ENCODE measurements at regions not wholly inside any gene's neighbourhood (a gene's known extent, or its start where the extent isn't known, plus 50 kb on each side); places are given as distances from the start of the nearest gene placed in this dataset.
A peak's percentile ranks its signal among the peaks of the same experiment; 100 is the strongest.

DNA sequence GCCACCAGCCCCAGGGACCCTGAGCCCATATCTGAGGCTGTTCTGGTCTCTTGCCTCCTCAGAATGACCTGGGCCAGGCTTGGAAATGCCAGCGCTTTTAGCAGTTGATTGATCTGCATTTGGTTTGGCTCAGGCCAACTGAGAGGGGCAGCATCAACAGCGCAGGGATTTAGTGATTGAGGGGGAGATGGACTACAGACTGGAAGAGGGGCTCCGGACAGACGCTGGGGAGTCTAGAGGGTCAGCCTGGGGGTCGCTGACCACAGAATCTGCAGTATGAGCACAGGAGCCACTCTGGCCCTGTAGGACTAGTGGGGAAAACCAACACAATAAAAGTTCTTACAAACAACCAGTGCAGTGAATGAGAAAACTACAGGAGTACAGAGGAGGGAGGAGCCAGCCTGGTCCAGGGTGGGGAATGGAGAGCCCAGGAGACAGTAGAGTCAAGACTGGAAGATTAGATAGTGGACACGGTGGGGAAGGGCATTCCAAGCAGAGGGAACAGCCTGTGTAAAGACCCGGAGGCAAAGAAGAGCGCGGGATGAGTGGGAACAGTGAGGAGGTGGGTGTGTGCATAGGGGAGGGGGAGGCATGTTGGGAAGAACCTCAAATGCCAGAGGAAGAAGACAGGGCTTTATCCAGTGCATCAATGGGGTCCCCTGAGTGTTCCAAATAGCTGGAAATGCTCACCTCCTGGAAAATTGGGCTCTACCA, 128.9 kb downstream of the MRM1 start:
- no peak for DNase-seq

DNA sequence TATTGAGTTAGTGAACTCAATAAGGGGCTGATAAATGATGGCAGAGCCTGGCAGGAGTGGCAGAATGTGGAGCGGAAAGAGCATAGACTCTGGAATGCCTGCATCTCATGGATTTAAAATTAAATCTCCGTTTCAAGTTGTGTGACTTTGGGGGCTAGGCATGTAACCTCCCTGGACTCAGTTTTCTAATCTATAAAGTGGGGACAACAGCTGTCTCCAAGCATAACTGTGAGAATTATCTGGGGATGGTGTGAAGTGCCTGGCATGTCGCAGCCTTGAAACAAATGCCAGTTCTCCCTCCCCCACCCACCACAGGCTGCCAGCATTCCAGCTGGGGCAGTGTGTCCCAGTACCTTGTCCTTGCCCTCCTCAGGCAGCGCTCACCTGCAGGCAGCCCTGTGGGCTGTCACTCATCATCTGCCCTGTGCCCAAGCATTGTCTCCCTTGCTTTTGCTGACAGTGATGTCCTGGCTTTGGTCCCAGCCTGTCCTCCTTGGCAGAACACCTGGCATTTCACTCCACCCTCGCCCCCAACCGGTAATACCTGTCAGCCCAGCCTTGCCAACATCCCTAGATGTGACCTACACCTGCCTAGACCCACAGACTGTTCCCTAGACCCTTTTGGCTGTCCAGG, 129.6 kb downstream of the MRM1 start:
- DNase-seq = no peak

DNA sequence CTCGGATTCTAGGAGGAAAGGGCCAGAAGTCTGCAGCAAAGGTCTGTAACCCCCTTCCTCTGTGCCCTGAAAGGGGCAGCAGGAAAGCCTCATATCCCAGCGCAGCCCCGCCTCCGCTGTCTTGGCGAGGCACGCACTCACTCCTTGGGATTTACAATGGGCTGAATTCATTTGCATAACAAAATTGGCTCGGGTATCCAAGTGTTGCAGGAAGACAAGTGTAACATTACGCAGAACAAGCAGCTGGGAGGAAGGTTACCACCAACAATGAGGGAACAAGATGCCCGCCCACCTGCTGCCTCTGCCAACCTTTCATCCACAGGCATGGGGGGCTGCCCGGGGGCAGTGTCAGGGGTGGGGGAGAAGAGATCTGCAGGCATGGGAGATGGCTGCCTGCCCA, 130.4 kb downstream of the MRM1 start:
- no peak for DNase-seq

DNA sequence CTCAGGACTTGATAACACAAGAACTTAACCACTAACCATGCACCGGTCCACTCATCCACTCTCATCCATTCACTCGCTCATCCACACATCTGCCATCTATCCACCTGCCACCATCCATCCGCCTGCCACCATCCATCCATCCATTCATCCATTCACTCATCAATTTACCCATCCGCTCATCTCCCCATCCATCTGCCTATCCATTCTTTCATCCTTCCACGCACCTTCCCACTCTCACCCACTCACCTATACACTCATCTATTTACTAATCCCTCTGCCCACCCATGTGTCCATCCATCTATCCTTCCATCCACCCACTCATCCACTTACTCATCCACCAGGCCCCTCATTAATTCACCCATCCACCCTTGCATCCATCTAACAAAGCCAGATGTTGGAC, 131.0 kb downstream of the MRM1 start:
- no peak for DNase-seq

DNA sequence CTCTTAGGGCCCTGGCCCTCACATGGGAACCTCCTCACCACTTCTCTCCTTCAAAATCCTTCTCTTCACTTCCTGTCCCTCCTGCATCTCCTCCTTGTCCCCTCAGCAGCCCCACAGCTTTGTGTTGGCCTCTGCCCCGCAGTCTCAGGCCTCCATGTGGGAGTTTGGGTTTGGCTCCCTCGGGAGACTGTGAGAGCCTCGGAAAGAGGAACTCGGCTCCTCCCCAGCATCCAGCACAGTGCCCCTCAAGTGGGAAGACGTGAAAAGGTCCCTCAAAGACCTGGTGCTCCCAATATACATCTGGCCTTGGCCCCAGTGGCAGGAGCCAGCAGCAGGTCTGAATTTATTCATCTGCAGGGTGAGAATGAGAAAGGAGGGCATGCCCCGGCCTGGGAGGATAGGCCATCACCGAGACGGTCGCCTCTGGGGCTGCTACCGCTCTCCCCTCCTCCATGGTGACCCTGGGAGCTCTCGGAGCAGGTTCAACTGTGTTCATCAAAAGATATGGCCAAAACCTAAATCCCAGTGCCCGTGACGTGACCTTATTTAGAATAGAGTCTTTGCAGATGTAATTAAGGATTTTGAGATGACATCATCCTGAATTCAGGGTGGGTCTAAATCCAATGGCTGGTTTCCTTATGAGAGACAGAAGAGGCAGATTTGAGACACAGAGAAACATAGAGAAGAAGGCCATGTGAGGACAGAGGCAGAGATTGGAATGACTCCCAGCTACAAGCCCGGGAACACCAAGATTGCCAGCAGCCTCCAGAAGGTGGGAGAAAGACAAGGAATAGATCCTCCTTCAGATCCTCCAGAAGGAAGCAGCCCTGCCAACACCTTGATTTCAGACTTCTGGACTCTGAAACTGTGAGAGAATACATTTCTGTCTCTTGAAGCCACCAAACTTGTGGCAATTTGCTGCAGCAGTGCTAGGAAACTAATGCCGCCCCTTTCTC, 135.1 kb downstream of the MRM1 start:
- no peak for DNase-seq

DNA sequence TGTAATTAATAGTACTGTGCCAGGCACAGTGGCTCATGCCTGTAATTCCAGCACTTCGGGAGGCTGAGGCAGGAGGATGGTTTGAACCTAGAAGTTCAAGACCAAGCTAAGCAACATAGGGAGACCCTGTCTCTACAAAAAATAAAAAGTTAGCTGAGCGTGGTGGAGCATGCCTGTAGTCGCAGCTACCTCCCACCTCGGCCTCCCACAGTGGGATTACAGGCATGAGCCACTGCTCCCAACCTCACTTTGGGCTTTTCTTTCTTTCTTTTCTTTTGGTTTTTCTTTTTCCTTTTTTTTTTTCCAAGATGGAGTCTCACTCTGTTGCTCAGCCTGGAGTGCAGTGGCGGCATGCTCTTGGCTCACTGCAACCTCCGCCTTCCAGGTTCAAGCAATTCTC, 137.8 kb downstream of the MRM1 start:
- no peak for DNase-seq

DNA sequence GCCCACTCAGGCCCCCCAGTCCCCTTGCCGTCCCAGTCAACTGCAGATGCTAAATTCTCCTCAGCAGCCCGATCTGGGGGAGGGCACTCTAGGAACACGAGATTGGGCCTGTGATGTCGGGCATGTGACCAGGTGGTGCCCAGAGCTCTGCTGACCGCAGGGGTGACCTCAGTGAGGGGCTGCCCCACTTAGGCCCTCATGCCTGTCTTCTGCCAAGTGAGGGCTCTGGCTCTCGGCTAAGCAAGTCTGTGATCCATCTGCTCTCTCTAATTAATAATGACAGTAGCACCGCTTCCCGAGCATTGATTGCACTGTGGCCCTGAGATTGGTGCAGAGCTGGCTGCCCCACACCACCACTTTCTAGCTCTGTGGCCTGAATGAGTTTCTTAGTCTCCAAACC, 138.8 kb downstream of the MRM1 start:
- DNase-seq = no peak

DNA sequence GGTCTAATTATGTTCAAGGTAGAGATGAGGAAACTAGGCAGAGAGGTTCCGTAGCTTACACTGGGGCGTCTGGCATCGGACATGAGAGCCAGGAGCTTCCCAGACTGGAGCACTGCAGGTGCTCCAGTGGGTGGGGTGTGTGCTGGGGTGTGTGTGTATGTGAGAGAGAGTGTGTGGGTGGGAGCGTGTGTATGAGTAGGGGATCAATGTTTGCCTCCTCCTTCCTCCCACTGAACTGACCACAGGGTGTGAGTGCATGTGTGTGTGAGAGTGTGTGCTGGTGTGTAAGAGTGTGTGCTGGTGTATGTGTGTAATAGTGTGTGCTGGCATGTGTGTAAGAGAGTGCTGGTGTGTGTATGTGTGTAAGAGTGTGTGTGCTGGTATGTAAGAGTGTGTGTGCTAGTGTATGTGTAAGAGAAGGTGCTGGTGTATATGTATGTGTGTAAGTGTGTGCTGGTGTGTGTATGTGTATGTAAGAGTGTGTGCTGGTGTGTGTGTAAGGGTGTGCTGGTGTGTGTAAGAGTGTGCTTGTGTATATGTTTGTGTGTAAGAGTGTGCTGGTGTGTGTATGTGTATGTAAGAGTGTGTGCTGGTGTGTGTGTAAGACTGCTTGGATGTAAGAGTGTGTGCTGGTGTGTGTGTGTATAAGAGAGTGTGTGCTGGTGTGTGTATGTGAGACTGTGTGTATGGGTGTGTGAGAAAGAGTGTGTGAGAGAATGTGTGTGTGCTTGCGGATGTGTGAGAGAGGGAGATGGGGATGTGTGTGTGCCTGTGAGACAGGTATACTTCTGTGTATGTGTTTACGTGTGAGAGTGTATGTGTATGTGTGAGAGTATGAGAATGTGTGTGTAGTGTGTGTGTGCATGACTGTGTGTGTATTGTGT, 139.9 kb downstream of the MRM1 start:
- DNase-seq = no peak

DNA sequence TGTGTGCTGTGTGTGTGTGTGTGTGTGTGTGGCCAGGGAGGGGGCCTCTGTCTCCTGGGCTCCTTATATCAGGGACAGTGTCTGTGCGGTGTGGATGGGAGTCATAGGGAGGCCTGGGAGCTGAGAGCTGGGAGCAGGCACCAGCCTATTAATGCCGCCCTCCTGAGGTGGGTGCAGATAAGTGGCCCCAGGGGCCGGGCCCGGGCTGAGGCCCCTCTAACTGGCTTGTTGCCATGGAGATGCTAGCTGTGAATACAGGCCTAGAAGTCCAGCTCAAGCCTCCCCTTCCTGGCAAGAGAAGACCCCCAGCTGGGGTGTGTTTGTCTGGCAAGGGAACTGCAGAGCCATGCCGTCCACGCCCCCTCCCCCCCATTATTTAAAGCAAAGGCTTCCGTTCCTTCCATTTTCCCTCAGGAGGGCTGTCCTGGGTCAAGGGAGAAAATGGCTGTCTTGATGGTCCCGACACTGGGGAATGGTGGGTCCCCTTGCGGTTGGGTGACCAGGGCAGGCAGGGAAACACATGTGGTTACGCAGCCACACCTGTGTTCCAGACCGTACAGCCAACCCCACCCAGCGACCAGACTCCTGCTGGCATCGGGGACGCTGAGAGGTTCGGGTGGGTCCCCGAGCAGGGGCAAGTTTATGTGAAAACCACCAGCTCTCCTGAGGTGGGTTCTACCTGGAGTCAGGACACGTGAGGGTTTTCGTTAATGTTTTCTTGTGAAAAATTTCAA, 141.1 kb downstream of the MRM1 start:
- no peak for DNase-seq

DNA sequence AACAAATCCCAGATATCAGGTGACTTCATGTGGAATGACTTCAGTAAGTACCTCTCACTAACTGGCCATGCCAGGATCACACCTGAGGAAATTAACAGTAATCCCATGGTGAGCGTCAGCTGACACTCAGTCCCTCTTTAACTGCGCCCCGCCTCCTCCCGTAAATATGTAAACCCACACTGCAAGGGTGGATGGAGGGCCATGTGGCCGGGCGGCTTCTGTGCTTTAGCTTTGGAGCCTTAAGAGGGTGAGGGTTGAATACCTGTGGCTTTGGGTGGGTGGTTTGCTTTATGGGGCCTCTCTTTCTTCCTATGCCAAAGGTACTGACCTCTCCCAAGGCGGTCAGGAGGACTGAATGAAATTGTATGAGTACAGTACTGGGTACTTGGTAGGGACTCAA, 141.7 kb downstream of the MRM1 start:
- no peak for DNase-seq

DNA sequence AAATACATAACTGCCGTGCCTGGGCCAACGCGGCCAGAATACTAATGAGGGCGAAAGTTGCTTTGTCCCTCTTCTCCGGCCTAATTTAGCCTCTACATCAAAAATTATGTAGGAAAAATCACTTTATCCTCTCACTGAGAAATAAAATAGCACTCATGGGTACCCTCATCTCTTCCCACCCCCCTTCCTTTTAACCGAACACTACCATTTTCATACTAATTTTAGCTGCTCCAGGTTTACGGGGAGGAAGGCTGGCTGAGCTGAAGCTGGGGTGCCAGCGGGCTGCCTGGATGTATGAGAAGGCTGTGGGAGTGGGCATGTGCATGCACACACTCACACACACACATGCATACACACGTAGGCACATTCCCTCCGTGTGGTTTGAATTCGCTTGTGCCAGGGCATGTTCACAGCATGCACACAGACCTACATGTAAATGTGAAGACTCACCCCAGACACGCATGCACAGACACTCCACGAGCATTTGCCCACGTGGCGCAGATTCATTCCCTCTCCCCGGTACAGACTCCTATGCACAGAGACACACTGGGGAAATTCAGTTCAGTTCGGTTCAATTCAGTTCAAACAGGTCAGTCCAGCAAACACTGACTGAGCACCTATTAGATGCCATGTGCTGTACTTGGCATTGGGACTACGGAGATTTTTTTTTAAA, 145.1 kb downstream of the MRM1 start:
- no peak for DNase-seq

DNA sequence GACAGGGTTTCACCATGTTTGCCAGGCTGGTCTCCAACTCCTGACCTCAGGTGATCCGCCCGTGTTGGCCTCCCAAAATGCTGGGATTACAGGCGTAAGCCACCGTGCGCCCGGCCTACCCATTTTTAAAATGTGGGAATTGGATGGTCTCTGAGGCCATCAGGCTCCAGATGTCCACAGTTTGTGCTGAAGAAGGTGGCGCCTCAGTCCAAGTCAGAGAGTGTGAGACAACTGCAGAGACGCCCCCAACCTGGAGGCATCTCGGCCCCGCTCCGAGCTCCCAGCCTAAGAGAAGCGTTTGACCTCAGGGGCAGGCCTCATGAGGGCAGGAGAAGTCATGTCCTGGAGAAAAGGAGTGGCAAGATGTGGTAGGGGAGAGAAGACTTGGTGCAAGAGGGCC, 146.5 kb downstream of the MRM1 start:
- DNase-seq = no peak

DNA sequence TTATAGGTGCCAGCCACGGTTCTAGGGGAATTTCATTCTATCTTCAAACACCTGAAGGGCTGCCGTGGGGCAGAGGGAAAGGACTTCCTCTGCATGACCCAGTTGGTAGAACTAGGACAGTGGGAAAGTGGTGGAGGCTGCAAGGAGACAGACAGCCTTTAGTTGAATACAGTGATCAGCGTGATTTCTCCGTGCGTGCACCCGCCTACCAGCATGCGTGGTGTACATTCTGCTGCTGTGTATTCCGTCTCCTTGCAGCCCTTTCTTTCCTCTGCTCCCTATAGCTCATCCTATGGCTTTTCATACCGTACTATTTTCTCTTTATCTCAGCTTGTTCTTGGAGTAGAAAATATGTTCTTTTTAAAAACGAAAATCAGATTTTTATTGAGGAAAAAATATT, 146.9 kb downstream of the MRM1 start:
- no peak for DNase-seq

DNA sequence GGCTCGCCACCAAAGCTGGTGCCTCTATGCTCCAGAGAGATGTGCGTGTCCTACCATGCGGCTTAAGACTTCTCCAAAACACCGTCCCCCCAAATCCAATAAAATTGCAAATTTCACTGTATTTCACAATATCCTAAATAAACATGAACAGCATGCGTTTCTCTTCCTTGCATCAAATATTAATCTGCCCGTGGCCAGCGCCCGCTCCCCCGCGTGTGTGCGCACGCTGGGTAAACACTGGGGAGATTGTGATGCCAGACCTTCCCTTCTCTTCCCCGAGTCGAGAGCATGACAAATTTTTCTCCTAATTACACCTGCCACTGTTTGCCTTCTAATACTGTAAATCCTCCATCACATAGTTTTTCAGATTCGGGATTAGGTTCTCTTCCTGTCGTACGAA, 148.1 kb downstream of the MRM1 start:
- no peak for DNase-seq

DNA sequence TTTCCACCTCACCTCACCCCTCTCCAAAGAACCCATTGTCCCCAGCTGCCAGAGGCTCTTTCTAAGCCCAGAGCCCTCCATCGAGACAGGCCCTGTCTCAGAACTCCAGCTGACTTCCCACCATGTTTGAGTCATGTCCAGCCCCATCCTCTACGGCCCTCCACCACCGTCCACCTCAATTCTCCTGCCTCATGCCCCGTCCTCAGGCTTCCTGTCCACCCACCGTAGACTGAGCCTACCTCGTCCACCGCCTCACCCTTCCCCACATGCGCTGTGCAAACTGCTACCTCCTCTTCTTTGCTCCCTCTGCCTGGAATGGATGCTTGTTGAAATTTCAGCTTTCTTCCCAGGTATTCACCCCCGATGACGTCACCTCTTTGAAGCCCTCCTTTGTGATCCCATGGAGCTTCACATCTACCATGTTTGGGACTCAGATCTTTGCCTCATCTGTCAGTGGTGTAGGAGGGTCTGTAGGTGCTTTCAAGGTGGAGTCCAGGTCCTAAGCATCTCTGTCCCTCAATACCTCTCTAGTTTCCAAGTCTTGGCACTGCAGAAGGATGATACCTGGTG, 149.0 kb downstream of the MRM1 start:
- no peak for DNase-seq

DNA sequence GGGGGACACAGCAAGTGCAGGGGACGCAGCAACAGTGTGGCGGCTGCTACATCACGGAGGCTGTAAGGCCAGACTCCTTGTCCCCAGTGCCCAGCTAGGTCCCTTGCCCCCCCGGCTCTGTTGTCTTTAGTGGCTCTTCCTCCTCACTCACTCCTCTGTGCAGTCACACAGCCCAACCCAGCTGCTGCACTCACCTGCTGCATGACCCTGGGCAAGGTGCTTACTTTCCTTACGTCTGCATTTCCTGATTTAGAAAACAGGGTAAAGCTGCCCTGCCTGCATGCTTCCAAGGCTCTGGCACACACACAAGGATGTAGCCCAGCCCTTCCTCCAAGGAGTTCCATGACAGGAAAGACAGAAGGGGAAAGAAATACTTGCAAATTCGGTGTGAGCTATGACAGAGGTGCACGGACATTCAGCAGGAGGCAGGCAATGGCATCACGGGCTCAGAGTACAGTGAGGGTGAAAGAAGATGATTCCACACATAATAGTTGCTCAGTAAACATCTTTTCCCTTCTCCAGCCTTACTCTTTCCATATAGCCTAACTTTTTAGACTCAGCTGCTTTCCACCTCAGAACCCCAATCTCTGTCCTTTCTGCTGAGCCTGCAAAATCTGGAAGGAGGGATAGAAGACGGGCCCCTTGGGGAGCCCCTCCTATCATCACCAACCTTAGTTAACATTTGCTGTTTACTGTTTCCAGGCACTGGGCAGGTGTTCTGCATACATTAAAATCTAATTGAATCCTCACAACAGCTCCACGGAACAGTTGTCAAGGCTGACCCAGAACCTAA, 150.9 kb downstream of the MRM1 start:
- no peak for DNase-seq

DNA sequence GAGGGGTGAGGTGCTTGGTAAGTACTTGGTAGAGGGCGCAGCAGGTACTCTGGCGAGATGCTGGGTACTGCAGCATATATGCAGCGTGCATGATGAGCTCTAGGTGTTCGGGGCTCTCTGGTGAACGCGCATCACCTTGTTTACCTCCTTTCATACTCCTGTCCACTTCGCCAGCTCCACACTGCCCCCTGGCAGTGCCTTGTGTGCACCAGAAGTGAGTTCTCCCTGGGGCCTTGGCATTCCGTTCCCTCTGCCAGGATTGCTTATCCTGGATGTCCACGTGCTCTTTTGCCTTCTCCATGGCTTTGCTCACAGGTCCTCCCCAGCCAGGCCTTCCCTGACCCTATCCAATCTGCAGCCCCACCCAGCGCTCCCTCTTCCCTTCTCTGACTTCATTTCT, 154.2 kb downstream of the MRM1 start:
- DNase-seq = peak in 1 of 2 experiments; percentile 18

DNA sequence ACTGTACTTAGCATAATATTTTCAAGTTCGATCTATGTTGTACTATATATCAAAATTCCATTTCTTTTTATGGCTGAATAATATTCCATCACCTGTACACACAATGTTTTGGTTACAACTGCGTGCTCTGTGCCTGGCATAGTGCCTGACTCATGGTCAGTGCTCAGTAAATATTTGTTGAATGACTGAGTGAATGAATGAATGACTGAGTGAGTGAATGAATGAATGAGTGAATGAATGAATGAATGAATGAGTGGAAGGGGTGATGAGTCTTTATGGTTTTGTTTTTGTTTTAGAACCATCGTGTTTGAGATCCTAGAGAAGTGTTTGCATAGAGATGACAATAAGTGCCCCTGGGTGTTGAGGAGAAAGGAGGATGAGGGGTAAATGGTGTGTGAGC, 155.3 kb downstream of the MRM1 start:
- no peak for DNase-seq

DNA sequence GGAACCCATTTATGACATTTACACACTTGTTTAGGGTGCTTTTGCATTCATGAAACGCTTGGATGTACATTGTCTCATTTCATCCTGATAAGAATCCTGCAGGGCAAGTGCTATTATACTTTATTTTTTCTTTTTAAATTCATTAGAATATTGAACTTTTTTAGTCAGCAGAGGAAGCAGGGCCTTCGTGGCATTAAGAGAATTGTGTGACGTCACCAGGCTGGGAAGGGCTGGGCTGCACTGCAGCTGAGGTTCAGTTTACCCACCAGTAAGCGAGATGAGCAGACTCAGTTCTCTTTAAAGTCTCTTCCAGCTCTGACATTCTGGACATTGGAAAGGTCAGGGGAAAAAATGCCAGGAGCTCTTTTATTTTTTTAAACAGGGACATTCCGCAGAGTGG, 159.0 kb downstream of the MRM1 start:
- no peak for DNase-seq

Data from AML-193 (cell line).